SK-N-MC (cell line): ENCODE measurements at regions not wholly inside any gene's neighbourhood (a gene's known extent, or its start where the extent isn't known, plus 50 kb on each side); places are given as distances from the start of the nearest gene placed in this dataset.

Experiments used
- DNase-seq: peaks from one replicate; pipeline ENCODE4 v3.0.0-alpha.2; 2011; ENCODE audit warnings: low read depth, low spot score
- H3K27ac ChIP-seq: fragments of 200-600 bp; sonication (generic); 2 replicates; pipeline ENCODE4 v1.5.1; 2016; ENCODE audit warnings: mixed run types
- H3K36me3 ChIP-seq: fragments of 200-600 bp; sonication (generic); 2 replicates; pipeline ENCODE4 v1.6.1; 2017; ENCODE audit warnings: antibody characterized with exemption, low read length, mixed read lengths; ENCODE audit not compliant: insufficient read depth
- H3K4me3 ChIP-seq: fragments of 200-600 bp; sonication (generic); 2 replicates; pipeline ENCODE4 v1.5.1; 2016
- H3K9ac ChIP-seq: fragments of 200-600 bp; sonication (generic); 2 replicates; pipeline ENCODE4 v1.8.0; 2017; ENCODE audit warnings: mixed run types, mixed read lengths; ENCODE audit not compliant: insufficient read length
- H3K9me3 ChIP-seq: fragments of 200-600 bp; sonication (generic); 2 replicates; pipeline ENCODE4 v1.6.1; 2017; ENCODE audit warnings: low read depth, mild to moderate bottlenecking, antibody characterized with exemption, low read length, moderate library complexity, mixed read lengths
- EZH2 ChIP-seq: fragments of 200-600 bp; sonication (generic); IDR thresholded peaks from one replicate; pipeline ENCODE4 v1.6.1; 2017; ENCODE audit warnings: antibody characterized with exemption
- FOXP2 ChIP-seq: optimal IDR thresholded peaks from 2 replicates; pipeline ENCODE3; 2011; ENCODE audit warnings: mild to moderate bottlenecking, moderate library complexity; ENCODE audit not compliant: insufficient read depth; ENCODE audit errors: extremely low read length, control extremely low read depth
- POLR2AphosphoS5 ChIP-seq: IDR thresholded peaks from 2 replicates; pipeline ENCODE4 v1.6.1; 2012; ENCODE audit warnings: mild to moderate bottlenecking, low read depth, low read length, borderline replicate concordance

DNA sequence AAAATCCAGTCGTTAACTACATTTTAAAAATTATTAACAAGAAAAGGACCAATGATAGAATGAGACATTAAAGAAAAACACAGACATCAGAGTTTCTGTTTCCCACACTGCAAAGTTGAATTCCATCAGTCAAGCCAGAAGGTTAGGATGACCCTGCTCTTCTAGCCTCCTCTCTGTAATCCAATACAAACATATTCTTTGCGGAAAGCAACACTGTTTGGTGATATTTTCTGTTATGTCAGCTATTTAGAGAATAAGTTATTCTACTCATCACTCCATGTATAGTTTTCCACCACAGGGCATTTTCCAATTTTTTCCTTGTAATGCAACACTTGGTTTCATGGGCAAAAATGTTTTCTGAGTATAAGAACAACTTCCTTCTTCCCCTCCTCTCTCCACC lies 152.3 kb downstream of the EVX1 start:
- H3K9ac ChIP-seq, result no peak overlapping the region
- H3K36me3 ChIP-seq, result no peaks in the 10 kb centered on the region
- no peak for DNase-seq
- H3K9me3 ChIP-seq, result no peaks in the 10 kb centered on the region
- TF ChIP-seq EZH2 (no peak), POLR2AphosphoS5 (no peak), FOXP2 (no peak)
- no peak overlapping the region for H3K27ac ChIP-seq
- H3K4me3 ChIP-seq, result no peak overlapping the region

GRCh38 chr7:27395626-27396025 lies 153.0 kb downstream of the EVX1 start:
- Histone ChIP-seq H3K36me3 (no peaks in the 10 kb centered on the region), H3K9me3 (no peaks in the 10 kb centered on the region), H3K4me3 (no peak overlapping the region), H3K27ac (no peak overlapping the region), H3K9ac (no peak overlapping the region)
- no peak for DNase-seq
- TF ChIP-seq POLR2AphosphoS5, result no peak
- TF ChIP-seq FOXP2, result no peak
- no peak for TF ChIP-seq EZH2

- Histone ChIP-seq H3K4me3 (no peak overlapping the region), H3K36me3 (no peaks in the 10 kb centered on the region), H3K9ac (no peak overlapping the region), H3K9me3 (no peaks in the 10 kb centered on the region), H3K27ac (no peak overlapping the region)
- no peak for DNase-seq
- TF ChIP-seq POLR2AphosphoS5 (no peak), FOXP2 (no peak), EZH2 (no peak)
Measured at GRCh38 chr7:27397503-27397902, 154.9 kb downstream of the EVX1 start.

DNA sequence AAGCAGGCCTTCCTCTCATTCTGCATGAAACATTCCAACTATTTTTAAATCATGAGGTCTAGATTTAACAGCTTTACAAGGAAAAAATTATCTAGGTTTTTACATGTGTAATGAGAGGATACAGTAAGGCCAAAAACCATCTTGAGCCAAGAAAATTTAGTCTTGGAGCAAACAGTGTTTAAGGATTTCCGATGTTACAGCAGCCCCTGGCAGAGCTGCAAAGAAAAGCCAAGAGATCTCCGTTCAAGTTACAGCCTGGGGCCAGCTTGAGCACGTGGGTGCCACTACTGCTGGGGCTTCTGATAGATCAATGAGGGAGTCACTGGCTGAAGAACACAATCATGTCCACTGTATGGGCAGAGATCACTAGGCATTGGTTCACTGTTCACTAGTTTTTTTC lies 156.2 kb downstream of the EVX1 start:
- H3K4me3 ChIP-seq, result no peak overlapping the region
- H3K9ac ChIP-seq, result no peak overlapping the region
- no peak for DNase-seq
- no peaks in the 10 kb centered on the region for H3K9me3 ChIP-seq
- no peaks in the 10 kb centered on the region for H3K36me3 ChIP-seq
- TF ChIP-seq FOXP2 (no peak), POLR2AphosphoS5 (no peak), EZH2 (no peak)
- H3K27ac ChIP-seq, result no peak overlapping the region

DNA sequence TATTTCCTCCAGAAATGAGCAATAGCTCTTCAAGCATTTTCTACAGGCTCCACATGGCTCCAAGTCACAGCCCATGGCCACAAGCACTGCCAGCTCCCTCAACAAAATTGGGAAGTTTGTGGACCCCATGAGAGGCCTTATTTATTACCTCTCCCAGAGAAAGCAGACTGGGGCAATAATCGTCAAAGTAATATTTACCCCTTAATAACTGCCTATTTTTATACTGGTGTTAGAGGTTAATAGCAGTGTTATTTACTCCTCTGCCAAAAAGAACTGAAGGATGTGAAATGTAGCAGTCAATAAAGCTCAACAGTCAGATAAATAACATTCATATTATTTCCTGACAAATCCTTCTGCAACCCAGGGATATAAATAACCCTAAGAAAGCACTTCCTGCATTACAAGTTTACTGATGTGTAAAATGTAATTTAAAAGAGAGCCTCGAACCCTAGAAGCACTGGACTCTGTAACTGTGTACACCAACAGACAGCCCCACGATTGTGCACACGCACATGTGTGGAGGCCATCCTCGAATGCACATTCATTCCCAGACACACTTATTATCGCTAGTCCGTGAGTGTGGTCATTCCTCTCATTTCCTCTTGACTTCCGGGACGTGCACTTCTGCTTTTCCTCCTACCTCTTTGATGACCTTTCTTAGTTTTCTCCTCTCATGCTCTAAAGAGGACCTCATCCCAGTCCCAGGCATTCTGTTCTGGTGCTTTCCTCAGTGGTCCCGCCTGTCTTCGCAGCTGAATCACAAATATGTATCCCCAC lies 157.4 kb downstream of the EVX1 start:
- no peak for DNase-seq
- H3K4me3 ChIP-seq, result no peak overlapping the region
- H3K9me3 ChIP-seq, result no peaks in the 10 kb centered on the region
- H3K27ac ChIP-seq, result no peak overlapping the region
- no peak overlapping the region for H3K9ac ChIP-seq
- no peak for TF ChIP-seq EZH2
- no peak for TF ChIP-seq FOXP2
- no peak for TF ChIP-seq POLR2AphosphoS5
- no peaks in the 10 kb centered on the region for H3K36me3 ChIP-seq

DNA sequence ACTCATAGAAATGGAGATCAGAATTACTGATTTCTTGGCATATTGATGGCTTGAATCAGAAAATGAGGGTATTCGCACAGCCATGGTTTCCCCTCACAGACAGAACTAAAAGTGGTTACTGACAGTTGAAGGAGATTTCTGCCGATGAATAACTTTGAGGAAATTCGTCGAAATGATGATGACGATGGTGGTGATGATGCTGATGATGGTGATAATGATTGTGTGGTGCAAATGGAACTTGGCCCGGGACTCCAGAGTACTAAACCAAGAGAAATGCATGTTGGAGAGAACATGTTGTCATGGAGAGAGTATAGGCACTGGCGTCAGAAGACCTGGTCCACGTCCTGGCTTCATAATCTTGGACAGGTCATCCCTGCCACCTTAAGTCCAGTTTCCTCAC lies 163.2 kb downstream of the EVX1 start:
- Histone ChIP-seq H3K27ac (no peak overlapping the region), H3K9me3 (no peaks in the 10 kb centered on the region), H3K36me3 (no peaks in the 10 kb centered on the region), H3K9ac (no peak overlapping the region), H3K4me3 (no peak overlapping the region)
- no peak for DNase-seq
- no peak for TF ChIP-seq EZH2

DNA sequence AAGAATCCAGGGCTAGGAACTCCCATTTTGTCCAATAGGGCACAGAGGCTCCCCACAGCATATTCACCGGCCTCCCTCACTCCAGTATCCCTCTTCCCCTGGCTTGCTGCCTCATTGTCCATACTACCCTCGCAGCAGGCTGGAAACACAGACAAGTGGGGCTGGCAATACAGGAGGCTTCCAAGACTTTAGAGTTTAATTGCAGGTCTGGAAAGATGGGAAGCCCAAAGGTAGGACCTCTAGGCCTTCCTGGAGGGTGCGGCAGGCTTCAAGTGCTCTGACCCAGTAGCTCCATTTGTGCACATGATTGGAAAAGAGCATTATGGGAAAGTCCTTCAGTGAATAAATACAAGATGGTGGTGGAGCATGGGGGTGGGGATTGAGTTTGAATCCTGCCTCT lies 166.7 kb downstream of the EVX1 start:
- Histone ChIP-seq H3K4me3 (no peak overlapping the region), H3K9ac (no peak overlapping the region), H3K27ac (no peak overlapping the region), H3K9me3 (no peaks in the 10 kb centered on the region), H3K36me3 (no peaks in the 10 kb centered on the region)
- TF ChIP-seq POLR2AphosphoS5 (no peak), EZH2 (no peak), FOXP2 (no peak)
- DNase-seq, result no peak

DNA sequence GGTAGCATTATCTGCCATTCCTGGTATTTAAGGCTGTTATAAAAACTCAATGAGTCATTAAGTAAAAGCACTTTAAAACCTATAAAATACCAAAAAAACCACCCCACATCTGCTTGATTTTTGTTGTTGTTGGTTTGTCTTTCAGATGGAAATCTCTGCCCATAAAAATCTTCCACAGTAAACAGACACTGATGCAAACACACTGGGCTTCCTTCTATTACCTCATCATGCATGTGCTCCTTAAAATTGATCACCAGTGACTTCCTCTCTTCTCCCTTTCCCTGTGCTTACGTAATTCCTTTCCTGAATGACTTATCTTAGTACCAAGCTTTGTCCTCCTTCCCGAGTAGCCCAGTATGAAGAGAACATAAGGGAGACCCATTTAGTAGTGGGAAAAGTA lies 167.2 kb downstream of the EVX1 start:
- no peak for TF ChIP-seq EZH2
- no peak for TF ChIP-seq FOXP2
- no peak for TF ChIP-seq POLR2AphosphoS5
- no peak overlapping the region for H3K9ac ChIP-seq
- no peaks in the 10 kb centered on the region for H3K9me3 ChIP-seq
- H3K36me3 ChIP-seq, result no peaks in the 10 kb centered on the region
- no peak overlapping the region for H3K27ac ChIP-seq
- DNase-seq, result no peak
- no peak overlapping the region for H3K4me3 ChIP-seq

GRCh38 chr7:27410812-27411544 lies 168.4 kb downstream of the EVX1 start:
- H3K36me3 ChIP-seq, result no peaks in the 10 kb centered on the region
- no peak overlapping the region for H3K4me3 ChIP-seq
- TF ChIP-seq POLR2AphosphoS5 (no peak), EZH2 (no peak), FOXP2 (no peak)
- no peaks in the 10 kb centered on the region for H3K9me3 ChIP-seq
- H3K27ac ChIP-seq, result no peak overlapping the region
- DNase-seq, result no peak
- H3K9ac ChIP-seq, result no peak overlapping the region

GRCh38 chr7:27412164-27412563 lies 169.6 kb downstream of the EVX1 start:
- Histone ChIP-seq H3K36me3 (no peaks in the 10 kb centered on the region), H3K9me3 (no peaks in the 10 kb centered on the region), H3K9ac (no peak overlapping the region), H3K27ac (no peak overlapping the region), H3K4me3 (no peak overlapping the region)
- TF ChIP-seq POLR2AphosphoS5 (no peak), FOXP2 (no peak), EZH2 (no peak)
- no peak for DNase-seq
